Astrocyte of the hippocampus (primary cell): ENCODE measurements at regions not wholly inside any gene's neighbourhood (a gene's known extent, or its start where the extent isn't known, plus 50 kb on each side); places are given as distances from the start of the nearest gene placed in this dataset.

Experiments
- DNase-seq: peaks from one replicate; pipeline ENCODE4 v3.0.0; 2011; ENCODE audit warnings: low read depth, low spot score

- no peak for DNase-seq
These were observed 63.0 kb downstream of the INSIG1 start for GRCh38 chr7:155360495-155361345.

GRCh38 chr7:155361346-155361680 lies 63.6 kb downstream of the INSIG1 start:
- DNase-seq = no peak

- DNase-seq = no peak
These were observed 64.3 kb downstream of the INSIG1 start for GRCh38 chr7:155361947-155362346.

- no peak for DNase-seq
These were observed 64.9 kb downstream of the INSIG1 start for GRCh38 chr7:155362380-155363145.

- no peak for DNase-seq
These were observed 65.5 kb downstream of the INSIG1 start for GRCh38 chr7:155363146-155363539.

- no peak for DNase-seq
These were observed 66.3 kb downstream of the INSIG1 start for GRCh38 chr7:155363852-155364600.

- no peak for DNase-seq
These were observed 67.6 kb downstream of the INSIG1 start for GRCh38 chr7:155365146-155365874.

- DNase-seq = no peak
These were observed 71.4 kb downstream of the INSIG1 start for GRCh38 chr7:155368894-155369600.

GRCh38 chr7:155369766-155370165 lies 72.1 kb downstream of the INSIG1 start:
- no peak for DNase-seq

- DNase-seq = no peak
These were observed 73.7 kb downstream of the INSIG1 start for GRCh38 chr7:155371331-155371883.

GRCh38 chr7:155371884-155372781 lies 74.5 kb downstream of the INSIG1 start:
- DNase-seq = no peak

- DNase-seq = no peak
These were observed 75.2 kb downstream of the INSIG1 start for GRCh38 chr7:155372782-155373358.

GRCh38 chr7:155373359-155374273 lies 75.9 kb downstream of the INSIG1 start:
- DNase-seq = peak; percentile 23

GRCh38 chr7:155374276-155375252 lies 76.9 kb downstream of the INSIG1 start:
- no peak for DNase-seq

- DNase-seq = peak; percentile 11
These were observed 77.9 kb downstream of the INSIG1 start for GRCh38 chr7:155375337-155376277.
